Bone marrow (tissue), 2 donors: ENCODE measurements at regions not wholly inside any gene's neighbourhood (a gene's known extent, or its start where the extent isn't known, plus 50 kb on each side); places are given as distances from the start of the nearest gene placed in this dataset.
A peak's percentile ranks its signal among the peaks of the same experiment; 100 is the strongest.

ENCODE experiments used
- DNase-seq, 2 donors: peaks; one replicate each; lab custom pipeline; 2025; lab: John Stamatoyannopoulos, UW

GRCh38 chr4:124219389-124219788, 493.1 kb downstream of the ANKRD50 start:
- no peak for DNase-seq

GRCh38 chr4:124224256-124224655, 488.3 kb downstream of the ANKRD50 start:
- no peak for DNase-seq

- DNase-seq = no peak
Observed at GRCh38 chr4:124227981-124228380, 484.6 kb downstream of the ANKRD50 start.

GRCh38 chr4:124230268-124230667, 482.3 kb downstream of the ANKRD50 start:
- no peak for DNase-seq

GRCh38 chr4:124234771-124235170, 477.8 kb downstream of the ANKRD50 start:
- DNase-seq = no peak

- no peak for DNase-seq
Observed at GRCh38 chr4:124243671-124244366, 468.7 kb downstream of the ANKRD50 start.

- no peak for DNase-seq
Observed at GRCh38 chr4:124253080-124253479, 459.5 kb downstream of the ANKRD50 start.

- peak in 1 of 2 donors; percentile 53 for DNase-seq
Observed at GRCh38 chr4:124262211-124263179, 450.0 kb downstream of the ANKRD50 start.

- DNase-seq = no peak
Observed at GRCh38 chr4:124265701-124266100, 446.8 kb downstream of the ANKRD50 start.

GRCh38 chr4:124266721-124267120, 445.8 kb downstream of the ANKRD50 start:
- no peak for DNase-seq

GRCh38 chr4:124276461-124276860, 436.1 kb downstream of the ANKRD50 start:
- no peak for DNase-seq

GRCh38 chr4:124277691-124278090, 434.8 kb downstream of the ANKRD50 start:
- DNase-seq = no peak

GRCh38 chr4:124278477-124278876, 434.1 kb downstream of the ANKRD50 start:
- no peak for DNase-seq

- no peak for DNase-seq
Observed at GRCh38 chr4:124279741-124280140, 432.8 kb downstream of the ANKRD50 start.

GRCh38 chr4:124282301-124282898, 430.1 kb downstream of the ANKRD50 start:
- DNase-seq = no peak

- DNase-seq = no peak
Observed at GRCh38 chr4:124288706-124289486, 423.6 kb downstream of the ANKRD50 start.

GRCh38 chr4:124290678-124291077, 421.9 kb downstream of the ANKRD50 start:
- DNase-seq = no peak

GRCh38 chr4:124295413-124295812, 417.1 kb downstream of the ANKRD50 start:
- no peak for DNase-seq

GRCh38 chr4:124304941-124305340, 407.6 kb downstream of the ANKRD50 start:
- no peak for DNase-seq

GRCh38 chr4:124306352-124306751, 406.2 kb downstream of the ANKRD50 start:
- DNase-seq = no peak

GRCh38 chr4:124307143-124307542, 405.4 kb downstream of the ANKRD50 start:
- no peak for DNase-seq

GRCh38 chr4:124318292-124318691, 394.2 kb downstream of the ANKRD50 start:
- DNase-seq = no peak
